ENCODE measurements at regions not wholly inside any gene's neighbourhood (a gene's known extent, or its start where the extent isn't known, plus 50 kb on each side); places are given as distances from the start of the nearest gene placed in this dataset.

GRCh38 chr18:51300912-51301311, 103.4 kb upstream of the MEX3C start:
- no peaks in the 10 kb centered on the region for H3K36me3 Mint-ChIP-seq (ENCODE audit: low read depth)
- no peaks in the 10 kb centered on the region for H3K4me1 Mint-ChIP-seq (ENCODE audit: low read depth)
- H3K27ac Mint-ChIP-seq, result no peak overlapping the region
- H3K4me3 Mint-ChIP-seq, result no peak overlapping the region
- H3K27me3 Mint-ChIP-seq (ENCODE audit: insufficient read depth), result no peaks in the 10 kb centered on the region
- DNase-seq, result no peak
- peaks cover 8% of the 10 kb centered on the region for H3K9me3 Mint-ChIP-seq
- no peak for TF ChIP-seq CTCF (IDR thresholded peaks at IDR 0.05)

GRCh38 chr18:51301376-51301775, 103.9 kb upstream of the MEX3C start:
- Mint-ChIP-seq H3K27me3 (ENCODE audit: insufficient read depth) (no peaks in the 10 kb centered on the region), H3K4me3 (no peak overlapping the region), H3K9me3 (peaks cover 12% of the 10 kb centered on the region), H3K36me3 (ENCODE audit: low read depth) (no peaks in the 10 kb centered on the region), H3K4me1 (ENCODE audit: low read depth) (no peaks in the 10 kb centered on the region), H3K27ac (no peak overlapping the region)
- no peak for TF ChIP-seq CTCF (IDR thresholded peaks at IDR 0.05)
- DNase-seq, result no peak

- Mint-ChIP-seq H3K27me3 (ENCODE audit: insufficient read depth) (peaks cover 4% of the 10 kb centered on the region; the same call in 1 of the 2 replicates), H3K4me3 (no peak overlapping the region), H3K27ac (no peak overlapping the region), H3K9me3 (peaks cover 18% of the 10 kb centered on the region), H3K4me1 (ENCODE audit: low read depth) (no peaks in the 10 kb centered on the region), H3K36me3 (ENCODE audit: low read depth) (no peaks in the 10 kb centered on the region)
- TF ChIP-seq CTCF (IDR thresholded peaks at IDR 0.05), result no peak
- DNase-seq, result no peak
These were observed 119.2 kb upstream of the MEX3C start for GRCh38 chr18:51316677-51317076.

GRCh38 chr18:51321696-51322095, 124.2 kb upstream of the MEX3C start:
- Mint-ChIP-seq H3K9me3 (peaks cover 42% of the 10 kb centered on the region), H3K27me3 (ENCODE audit: insufficient read depth) (peaks cover 1% of the 10 kb centered on the region; the same call in 1 of the 2 replicates), H3K4me1 (ENCODE audit: low read depth) (no peaks in the 10 kb centered on the region), H3K4me3 (no peak overlapping the region), H3K36me3 (ENCODE audit: low read depth) (no peaks in the 10 kb centered on the region), H3K27ac (no peak overlapping the region)
- no peak for TF ChIP-seq CTCF (IDR thresholded peaks at IDR 0.05)
- DNase-seq, result no peak

- Mint-ChIP-seq H3K4me1 (ENCODE audit: low read depth) (no peaks in the 10 kb centered on the region), H3K27ac (no peak overlapping the region), H3K36me3 (ENCODE audit: low read depth) (no peaks in the 10 kb centered on the region), H3K9me3 (peaks cover 42% of the 10 kb centered on the region), H3K4me3 (no peak overlapping the region), H3K27me3 (ENCODE audit: insufficient read depth) (peaks cover 1% of the 10 kb centered on the region; the same call in 1 of the 2 replicates)
- TF ChIP-seq CTCF (IDR thresholded peaks at IDR 0.05), result no peak
- no peak for DNase-seq
These were observed 126.5 kb upstream of the MEX3C start for GRCh38 chr18:51323961-51324360.

GRCh38 chr18:51330148-51330547, 132.7 kb upstream of the MEX3C start:
- Mint-ChIP-seq H3K27me3 (ENCODE audit: insufficient read depth) (peaks cover 1% of the 10 kb centered on the region), H3K27ac (no peak overlapping the region), H3K36me3 (ENCODE audit: low read depth) (no peaks in the 10 kb centered on the region), H3K4me3 (no peak overlapping the region), H3K4me1 (ENCODE audit: low read depth) (no peaks in the 10 kb centered on the region), H3K9me3 (peaks cover 23% of the 10 kb centered on the region)
- DNase-seq, result no peak
- TF ChIP-seq CTCF (IDR thresholded peaks at IDR 0.05), result no peak

All from HFFc6 (cell line).